B cell (primary cell): ENCODE measurements at regions not wholly inside any gene's neighbourhood (a gene's known extent, or its start where the extent isn't known, plus 50 kb on each side); places are given as distances from the start of the nearest gene placed in this dataset.

ENCODE experiments used
- ATAC-seq: fragments of 200-7000 bp; cut with Tn5 transposase; one replicate; pipeline ENCODE4 v1.10.0; 2021; ENCODE audit warnings: low read depth, mild to moderate bottlenecking, moderate number of reproducible peaks, moderate library complexity
- CTCF ChIA-PET: fragments of 350-600 bp; sonication (Branson Sonifier 250); formaldehyde crosslinking; loops from one replicate; lab custom pipeline; 2021; ENCODE audit warnings: antibody characterized with exemption, inconsistent platforms; lab: Charles Lee
- POLR2A ChIA-PET: fragments of 350-600 bp; sonication (Branson Sonifier 250); formaldehyde crosslinking; loops from one replicate; lab custom pipeline; 2021; ENCODE audit warnings: antibody characterized with exemption; lab: Charles Lee
- DNase-seq: peaks from one replicate; pipeline ENCODE4 v3.0.0; 2013
- H2AFZ ChIP-seq: 2 replicates; pipeline ENCODE4 v1.6.1; 2012; ENCODE audit warnings: mild to moderate bottlenecking, low read depth, low read length; ENCODE audit not compliant: insufficient read depth, poor library complexity, severe bottlenecking
- H3K27ac ChIP-seq, 2 donors: 1 replicate in 1 of 2; 2 replicates in 1 of 2; pipeline ENCODE4 v1.5.1; 2012 to 2013; ENCODE audit warnings: low read length in 2 of 2, mild to moderate bottlenecking in 2 of 2, moderate library complexity in 1 of 2
- H3K27me3 ChIP-seq, 4 experiments: fragments of 200-600 bp in 1 of 4; sonication (generic) in 1 of 4; replicated peaks in 1 of 4; 1 replicate in 2 of 4; 2 replicates in 2 of 4; pipeline versions ENCODE4 v1.6.1 to v1.7.0; 2013 to 2016; ENCODE audit warnings: low read length in 3 of 4, mild to moderate bottlenecking in 2 of 4, mixed read lengths in 1 of 4, moderate library complexity in 1 of 4; ENCODE audit not compliant: insufficient read depth in 4 of 4, control insufficient read depth in 3 of 4; ENCODE audit errors: control extremely low read depth in 1 of 4
- H3K36me3 ChIP-seq, 2 experiments: replicated peaks in 1 of 2; 1 replicate in 1 of 2; 2 replicates in 1 of 2; pipeline versions ENCODE4 v1.6.1 to v1.7.1; 2013; ENCODE audit warnings: low read length in 1 of 2; ENCODE audit not compliant: insufficient read depth in 2 of 2, control insufficient read depth in 1 of 2; ENCODE audit errors: control extremely low read depth in 1 of 2, extremely low read depth in 1 of 2
- H3K4me1 ChIP-seq, 2 donors: fragments of 200-600 bp in 1 of 2; sonication (generic) in 1 of 2; 1 replicate in 1 of 2; 2 replicates in 1 of 2; pipeline versions ENCODE4 v1.5.1 to v1.6.1; 2013 to 2017; ENCODE audit warnings: low read length in 2 of 2; ENCODE audit not compliant: control insufficient read depth in 2 of 2, insufficient read depth in 2 of 2
- H3K4me2 ChIP-seq: replicated peaks from 2 replicates; pipeline ENCODE3; 2012; ENCODE audit warnings: mild to moderate bottlenecking, low read depth, low read length; ENCODE audit not compliant: poor library complexity, severe bottlenecking
- H3K4me3 ChIP-seq, 5 experiments: fragments of 200-600 bp in 1 of 5; sonication (generic) in 1 of 5; 1 replicate in 3 of 5; 2 replicates in 2 of 5; pipeline versions ENCODE4 v1.5.1 to v1.7.0; 2011 to 2016; ENCODE audit warnings: low read length in 4 of 5, mild to moderate bottlenecking in 4 of 5, low read depth in 2 of 5, control low read depth in 1 of 5, moderate library complexity in 1 of 5; ENCODE audit not compliant: insufficient read depth in 1 of 5; ENCODE audit errors: control extremely low read depth in 1 of 5, extremely low read depth in 1 of 5
- H3K79me2 ChIP-seq: fragments of 200-600 bp; sonication (generic); one replicate; pipeline ENCODE4 v1.6.0; 2016; ENCODE audit warnings: low read length; ENCODE audit not compliant: control insufficient read depth, insufficient read depth
- H3K9ac ChIP-seq: fragments of 200-600 bp; sonication (generic); 2 replicates; pipeline ENCODE4 v1.6.1; 2017; ENCODE audit warnings: mild to moderate bottlenecking, low read length, moderate library complexity
- H3K9me3 ChIP-seq, 3 donors: one replicate each; pipeline versions ENCODE4 v1.6.1 to v1.7.1; 2013; ENCODE audit warnings: low read length in 2 of 3; ENCODE audit not compliant: control insufficient read depth in 2 of 3, insufficient read depth in 1 of 3; ENCODE audit errors: control extremely low read depth in 1 of 3
- H4K20me1 ChIP-seq: 2 replicates; pipeline ENCODE4 v1.6.0; 2012; ENCODE audit warnings: mild to moderate bottlenecking, low read length; ENCODE audit not compliant: insufficient read depth, control insufficient read depth, poor library complexity, severe bottlenecking
- H3K27ac Mint-ChIP-seq: one replicate; pipeline ENCODE4 v1.8.0; 2021; ENCODE audit warnings: mixed read lengths
- H3K27me3 Mint-ChIP-seq: one replicate; pipeline ENCODE4 v1.8.0; 2021; ENCODE audit warnings: mixed read lengths
- H3K4me1 Mint-ChIP-seq: one replicate; pipeline ENCODE4 v1.8.0; 2021; ENCODE audit warnings: mixed read lengths
- H3K4me3 Mint-ChIP-seq: one replicate; pipeline ENCODE4 v1.8.0; 2021; ENCODE audit warnings: mixed read lengths
- H3K9me3 Mint-ChIP-seq: one replicate; pipeline ENCODE4 v1.8.0; 2022; ENCODE audit warnings: mixed read lengths; ENCODE audit not compliant: insufficient read depth
- EZH2 ChIP-seq: IDR thresholded peaks from 2 replicates; pipeline ENCODE4 v1.6.1; 2012; ENCODE audit warnings: borderline replicate concordance, low read depth, mild to moderate bottlenecking, moderate library complexity, low read length; ENCODE audit not compliant: insufficient read depth, poor library complexity, severe bottlenecking
- WGBS: methylation state at CpG from one replicate; pipeline ENCODE4 v1.1.5; 2013; ENCODE audit warnings: missing lambda C conversion rate; ENCODE audit not compliant: insufficient coverage; 5-methylcytosine and 5-hydroxymethylcytosine counted together
- intact Hi-C: fragments of 100-400 bp; cut with micrococcal nuclease; formaldehyde crosslinking; loops from one replicate; pipeline ENCODE4 v1.10.0; 2022
- TF ChIP-seq, protein P1 (sequence below): fragments of 200-600 bp; IDR thresholded peaks from one replicate; pipeline ENCODE4 v1.8.0; 2022; ENCODE audit warnings: antibody characterized with exemption, mild to moderate bottlenecking

DNA sequence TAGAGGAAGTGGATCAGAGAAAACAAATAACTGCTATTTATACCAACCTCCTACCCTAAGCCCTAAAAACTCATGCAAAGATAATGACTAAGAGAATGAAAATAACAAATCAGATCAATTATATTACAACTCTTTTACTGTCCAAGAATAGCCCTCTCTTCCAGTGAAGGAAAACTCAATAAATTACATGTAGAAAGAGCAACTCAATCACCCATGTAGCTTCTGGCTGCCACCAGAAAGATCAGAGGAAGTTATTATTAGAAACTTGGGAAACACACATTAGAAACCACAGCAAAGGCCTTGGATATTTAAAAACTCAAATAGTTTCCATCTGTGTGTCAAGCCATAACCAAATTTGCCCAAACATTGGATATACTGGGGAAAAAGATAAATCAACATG is 134.0 kb upstream of the TARS1 start:
- Histone ChIP-seq H3K36me3 (no peaks in the 10 kb centered on the region), H3K4me1 (no peaks in the 10 kb centered on the region), H2AFZ (no peak overlapping the region), H3K79me2 (no peaks in the 10 kb centered on the region), H3K4me2 (no peak overlapping the region), H3K4me3 (no peak overlapping the region), H3K9ac (no peak overlapping the region), H3K27me3 (no peaks in the 10 kb centered on the region), H4K20me1 (no peaks in the 10 kb centered on the region), H3K9me3 (no peaks in the 10 kb centered on the region), H3K27ac (no peak overlapping the region)
- CTCF ChIA-PET, result no interaction called here
- POLR2A ChIA-PET, result no interaction called here
- no peak for DNase-seq
- no peaks in the 10 kb centered on the region for H3K9me3 Mint-ChIP-seq
- no peaks in the 10 kb centered on the region for H3K27me3 Mint-ChIP-seq
- intact Hi-C loops, result no loop called here
- no peak overlapping the region for H3K27ac Mint-ChIP-seq
- no peak overlapping the region for H3K4me3 Mint-ChIP-seq
- no peaks in the 10 kb centered on the region for H3K4me1 Mint-ChIP-seq
- ATAC-seq, result no peak
- TF ChIP-seq, protein P1, sequence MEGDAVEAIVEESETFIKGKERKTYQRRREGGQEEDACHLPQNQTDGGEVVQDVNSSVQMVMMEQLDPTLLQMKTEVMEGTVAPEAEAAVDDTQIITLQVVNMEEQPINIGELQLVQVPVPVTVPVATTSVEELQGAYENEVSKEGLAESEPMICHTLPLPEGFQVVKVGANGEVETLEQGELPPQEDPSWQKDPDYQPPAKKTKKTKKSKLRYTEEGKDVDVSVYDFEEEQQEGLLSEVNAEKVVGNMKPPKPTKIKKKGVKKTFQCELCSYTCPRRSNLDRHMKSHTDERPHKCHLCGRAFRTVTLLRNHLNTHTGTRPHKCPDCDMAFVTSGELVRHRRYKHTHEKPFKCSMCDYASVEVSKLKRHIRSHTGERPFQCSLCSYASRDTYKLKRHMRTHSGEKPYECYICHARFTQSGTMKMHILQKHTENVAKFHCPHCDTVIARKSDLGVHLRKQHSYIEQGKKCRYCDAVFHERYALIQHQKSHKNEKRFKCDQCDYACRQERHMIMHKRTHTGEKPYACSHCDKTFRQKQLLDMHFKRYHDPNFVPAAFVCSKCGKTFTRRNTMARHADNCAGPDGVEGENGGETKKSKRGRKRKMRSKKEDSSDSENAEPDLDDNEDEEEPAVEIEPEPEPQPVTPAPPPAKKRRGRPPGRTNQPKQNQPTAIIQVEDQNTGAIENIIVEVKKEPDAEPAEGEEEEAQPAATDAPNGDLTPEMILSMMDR, result no peak

- H2AFZ ChIP-seq, result no peak overlapping the region
- no peaks in the 10 kb centered on the region for H3K4me1 ChIP-seq
- intact Hi-C loops, result no loop called here
- H3K9ac ChIP-seq, result no peak overlapping the region
- WGBS, result no CpG with 5 or more reads among the region's 1 CpG
- Mint-ChIP-seq H3K4me1 (no peaks in the 10 kb centered on the region), H3K4me3 (no peak overlapping the region), H3K27me3 (no peaks in the 10 kb centered on the region), H3K9me3 (no peaks in the 10 kb centered on the region), H3K27ac (no peak overlapping the region)
- no peak overlapping the region for H3K4me2 ChIP-seq
- TF ChIP-seq EZH2, result no peak
- TF ChIP-seq, protein P1, result no peak
- ChIA-PET POLR2A (no interaction called here), CTCF (no interaction called here)
- ATAC-seq, result no peak
- no peaks in the 10 kb centered on the region for H3K36me3 ChIP-seq
- no peaks in the 10 kb centered on the region for H3K79me2 ChIP-seq
- H3K9me3 ChIP-seq, result no peaks in the 10 kb centered on the region
- H4K20me1 ChIP-seq, result no peaks in the 10 kb centered on the region
- no peak overlapping the region for H3K4me3 ChIP-seq
- no peak for DNase-seq
- H3K27me3 ChIP-seq, result no peaks in the 10 kb centered on the region
- H3K27ac ChIP-seq, result no peak overlapping the region
These were observed 132.2 kb upstream of the TARS1 start for GRCh38 chr5:33308586-33308985.
